SKM-1 treated with dmso at 0.1 percent for 144 hours (cell line): ENCODE measurements at regions not wholly inside any gene's neighbourhood (a gene's known extent, or its start where the extent isn't known, plus 50 kb on each side); places are given as distances from the start of the nearest gene placed in this dataset.
"Not testable (repeated sequence)": the region's sequence is repeated elsewhere in the genome, so short reads cannot be mapped to it uniquely, and the experiment has no call there.

Experiments
- DNase-seq: peaks from one replicate; lab custom pipeline; 2025; ENCODE audit not compliant: unreplicated experiment; lab: John Stamatoyannopoulos, UW

DNA sequence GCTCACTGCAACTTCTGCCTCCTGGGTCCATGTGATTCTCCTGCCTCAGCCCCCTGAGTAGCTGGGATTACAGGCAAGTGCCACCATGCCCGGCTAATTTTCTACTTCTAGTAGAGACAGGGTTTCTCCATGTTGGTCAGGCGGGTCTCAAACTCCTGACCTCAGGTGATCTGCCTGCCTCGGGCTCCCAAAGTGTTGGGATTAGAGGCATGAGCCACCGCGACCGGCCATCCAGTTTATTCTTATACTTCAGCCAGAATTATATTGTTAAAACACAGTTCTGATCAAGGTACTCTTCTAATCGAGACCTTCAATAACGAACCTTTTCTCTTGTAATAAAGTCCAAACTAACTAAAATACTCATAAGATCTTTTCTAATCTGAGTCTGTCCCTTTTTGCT, 119.6 kb upstream of the FAR2 start:
- not testable (repeated sequence) for DNase-seq

DNA sequence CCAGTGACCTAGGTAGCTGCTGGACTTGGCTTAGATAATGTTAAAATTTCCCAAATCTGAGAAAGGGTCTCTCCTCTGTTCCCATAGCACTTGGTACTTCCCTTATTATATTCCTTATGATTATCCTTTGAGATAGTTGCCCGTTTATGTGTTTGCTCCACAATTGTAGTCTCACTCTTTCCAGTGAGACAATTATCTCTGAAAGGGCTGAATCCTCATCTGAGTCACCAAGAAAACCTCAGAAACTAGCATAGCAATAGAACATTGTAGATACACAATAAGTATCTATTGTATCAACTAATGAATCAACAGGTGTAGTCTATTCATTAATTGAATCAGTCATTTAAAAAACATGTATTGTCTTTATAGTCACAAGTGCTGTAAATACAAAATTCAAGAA, 119.1 kb upstream of the FAR2 start:
- no peak for DNase-seq

DNA sequence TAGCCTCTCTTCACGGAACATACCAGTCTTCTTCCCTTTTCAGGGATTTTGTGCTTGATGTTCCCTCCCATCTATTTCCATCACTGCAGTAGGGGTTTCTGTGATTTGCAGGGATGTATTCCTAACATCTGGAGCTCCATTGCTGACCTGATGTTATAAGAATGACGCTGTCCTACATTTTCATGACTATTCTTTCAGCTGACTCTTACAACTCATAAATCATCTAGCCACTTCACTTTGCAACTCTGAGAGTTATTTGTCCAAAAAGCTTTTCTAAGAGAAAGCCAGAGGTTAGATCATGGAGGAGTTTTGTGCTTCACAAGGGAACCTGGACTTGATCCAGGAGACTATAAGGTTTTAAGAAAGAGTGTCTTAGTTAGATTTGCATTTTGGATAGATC, 116.6 kb upstream of the FAR2 start:
- DNase-seq = no peak

DNA sequence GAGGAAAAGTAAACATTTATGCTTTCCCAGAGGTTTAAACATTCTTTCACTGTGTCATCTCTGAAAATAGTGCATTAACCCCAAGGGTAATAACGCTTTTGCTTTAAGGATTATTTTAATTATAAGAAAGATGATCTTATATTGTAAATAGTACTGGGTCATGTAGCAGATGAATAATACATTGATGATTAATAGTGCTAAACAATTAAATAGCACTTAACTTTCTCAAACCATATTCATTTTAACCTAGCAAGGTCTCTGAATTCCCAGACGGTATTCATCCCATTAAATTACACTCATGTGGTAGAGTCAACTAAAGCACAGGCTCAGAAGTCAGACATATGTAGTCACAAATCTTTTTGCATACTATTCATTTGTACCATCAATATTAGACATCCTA, 115.6 kb upstream of the FAR2 start:
- no peak for DNase-seq

DNA sequence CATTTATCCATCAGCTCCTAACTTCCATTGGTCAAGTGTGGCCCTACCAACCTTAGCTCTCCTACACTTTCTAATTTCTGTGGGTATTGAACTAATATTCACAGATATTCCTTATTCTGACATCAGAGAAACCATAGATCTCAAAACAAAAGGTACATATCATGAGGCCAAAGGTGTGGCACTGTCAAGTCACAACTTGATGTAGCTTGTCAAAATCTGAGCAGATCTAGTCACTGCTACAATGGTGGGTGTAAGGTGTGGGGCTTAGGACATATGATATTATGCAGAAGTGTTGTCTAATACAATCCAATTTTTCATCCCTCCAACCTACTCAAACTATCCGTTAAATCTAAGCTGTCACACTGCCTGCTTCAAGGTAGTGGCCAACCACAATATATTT, 114.0 kb upstream of the FAR2 start:
- no peak for DNase-seq

DNA sequence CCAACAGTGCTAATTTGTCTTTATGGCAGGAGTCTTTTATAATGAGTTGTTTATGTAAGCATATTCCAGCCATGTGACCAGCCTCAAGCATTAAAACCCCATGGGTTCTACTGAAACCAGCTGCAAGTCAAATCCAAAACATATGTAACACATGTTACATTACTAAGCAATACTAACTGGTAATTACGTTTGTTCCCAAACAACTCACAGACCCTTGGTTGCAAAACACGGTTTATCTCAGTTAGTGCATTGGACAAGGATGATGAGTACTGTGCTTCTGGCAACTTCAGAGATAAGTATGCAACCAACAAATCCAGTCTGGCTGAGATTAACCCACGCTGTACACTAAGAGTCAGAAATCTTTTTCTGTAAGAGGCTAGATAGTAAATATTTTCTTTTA, 110.1 kb upstream of the FAR2 start:
- DNase-seq = no peak

DNA sequence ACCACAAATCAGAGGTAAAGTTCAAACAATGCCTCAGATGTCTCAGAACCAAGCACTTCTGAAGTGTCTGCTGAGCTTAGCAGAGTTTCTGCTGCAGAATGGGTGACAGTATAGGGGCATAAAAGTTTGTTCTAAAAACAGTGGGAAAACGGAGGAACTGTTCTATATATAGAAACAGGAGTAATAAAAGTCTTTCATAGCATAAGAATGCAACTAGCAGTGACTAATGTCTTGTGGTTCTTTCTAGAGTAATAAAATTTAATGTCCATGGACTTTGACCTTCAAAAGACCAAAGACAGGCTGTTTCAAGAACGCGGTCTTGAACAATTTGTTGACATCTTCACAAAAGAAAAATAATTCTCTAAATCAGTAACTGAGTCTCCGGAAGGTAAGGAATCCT, 107.5 kb upstream of the FAR2 start:
- no peak for DNase-seq

DNA sequence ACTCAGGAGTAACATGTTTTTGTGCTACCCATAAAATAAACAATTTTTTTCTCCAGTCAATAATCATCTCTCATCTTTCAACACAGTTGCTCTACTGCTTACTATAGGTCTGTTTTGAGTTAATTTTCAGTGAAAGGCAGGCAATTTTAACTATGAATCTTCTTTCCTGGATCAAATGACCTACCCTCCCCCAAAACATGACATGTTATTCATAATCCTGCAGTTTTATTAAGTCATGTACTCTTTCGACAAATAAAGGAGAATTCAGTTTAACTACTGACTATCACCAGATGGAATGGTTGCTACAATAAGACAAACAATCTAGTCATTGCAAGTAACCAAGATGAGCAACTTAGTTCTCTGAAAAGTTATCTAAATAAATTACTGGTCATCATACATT, 106.0 kb upstream of the FAR2 start:
- DNase-seq = no peak

DNA sequence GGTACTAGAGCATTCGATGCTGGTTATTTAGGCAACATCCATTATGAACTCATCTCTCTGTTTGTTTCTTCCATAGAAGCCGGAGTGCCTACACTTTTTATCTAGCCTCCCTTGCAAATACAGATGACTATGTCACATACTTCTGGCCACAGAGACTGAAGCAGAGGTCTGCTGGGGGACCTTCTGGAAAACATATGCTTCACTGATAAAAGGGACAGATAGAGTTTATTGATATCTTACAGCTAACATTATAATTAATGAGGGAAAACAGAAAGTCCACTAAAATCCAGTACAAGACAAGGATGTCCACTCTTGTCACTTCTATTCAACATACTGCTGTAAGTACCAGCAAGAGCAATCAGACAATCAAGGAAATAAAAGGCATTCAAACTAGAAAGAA, 104.3 kb upstream of the FAR2 start:
- no peak for DNase-seq

DNA sequence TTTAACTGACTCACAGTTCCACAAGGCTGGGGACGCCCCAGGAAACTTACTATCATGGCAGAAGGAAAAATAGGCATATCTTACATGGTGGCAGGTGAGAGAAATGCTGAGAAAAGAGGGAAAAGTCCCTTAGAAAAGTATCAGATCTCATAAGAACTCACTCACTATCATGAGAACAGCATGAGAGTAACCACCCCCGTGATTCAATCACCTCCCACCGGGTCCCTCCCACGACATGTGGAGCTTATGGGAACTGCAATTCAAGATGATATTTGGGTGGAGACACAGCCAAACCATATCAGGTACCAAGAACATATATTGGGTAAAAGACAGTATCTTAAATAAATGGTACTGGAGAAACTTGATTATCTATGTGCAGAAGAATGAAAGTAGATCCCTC, 100.3 kb upstream of the FAR2 start:
- DNase-seq = no peak

DNA sequence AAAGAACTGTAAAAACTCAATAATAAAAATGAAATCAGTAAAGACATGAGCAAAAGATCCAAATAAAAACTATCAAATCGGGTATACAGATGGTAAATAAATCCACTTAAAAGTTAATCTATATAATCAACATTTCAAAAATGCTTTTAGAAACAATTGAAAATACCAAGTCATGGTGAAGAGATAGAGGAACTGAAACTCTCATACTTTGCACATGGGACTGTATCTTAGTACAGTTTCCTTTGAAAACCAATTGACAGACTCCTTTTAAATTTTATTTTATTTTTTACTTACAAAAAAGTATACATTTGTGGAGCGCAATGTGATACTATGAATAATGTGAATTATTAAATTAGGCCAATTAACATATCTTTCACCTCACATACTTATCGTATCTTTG, 98.6 kb upstream of the FAR2 start:
- DNase-seq = no peak

DNA sequence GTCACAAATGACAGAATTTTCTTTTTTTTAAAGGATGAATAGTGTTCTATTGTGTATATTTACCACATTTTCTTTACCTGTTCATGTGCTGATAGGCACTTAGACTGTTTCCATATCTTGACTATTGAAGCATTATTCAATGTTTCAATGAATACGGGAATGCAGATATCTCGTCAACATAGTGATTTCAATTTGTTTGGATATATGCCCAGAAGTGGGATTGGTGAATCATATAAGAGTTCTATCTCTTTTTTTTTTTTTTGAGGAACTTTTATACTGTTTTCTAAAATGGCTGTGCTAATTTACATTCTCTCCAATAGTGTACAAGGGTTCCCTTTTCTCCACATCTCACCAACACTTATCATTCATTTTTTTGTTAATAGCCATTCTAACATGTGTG, 97.9 kb upstream of the FAR2 start:
- no peak for DNase-seq

DNA sequence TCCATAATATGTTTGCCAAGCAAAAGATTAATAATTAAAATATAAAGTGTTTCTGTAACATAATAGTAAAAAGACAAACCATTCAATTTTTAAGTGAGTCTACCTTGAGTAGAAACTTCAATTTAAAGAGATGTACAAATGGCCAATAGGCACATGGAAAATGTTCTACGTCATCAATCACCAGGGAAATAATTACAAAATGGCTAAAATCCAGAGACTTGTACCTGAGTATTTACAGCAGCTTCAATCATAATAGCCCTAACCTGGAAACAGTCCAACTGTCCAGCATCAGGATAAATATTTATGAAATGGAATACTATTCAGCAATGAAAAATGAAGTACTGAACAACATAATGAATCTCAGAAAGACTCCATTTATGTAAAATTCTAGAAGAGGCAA, 95.5 kb upstream of the FAR2 start:
- no peak for DNase-seq

DNA sequence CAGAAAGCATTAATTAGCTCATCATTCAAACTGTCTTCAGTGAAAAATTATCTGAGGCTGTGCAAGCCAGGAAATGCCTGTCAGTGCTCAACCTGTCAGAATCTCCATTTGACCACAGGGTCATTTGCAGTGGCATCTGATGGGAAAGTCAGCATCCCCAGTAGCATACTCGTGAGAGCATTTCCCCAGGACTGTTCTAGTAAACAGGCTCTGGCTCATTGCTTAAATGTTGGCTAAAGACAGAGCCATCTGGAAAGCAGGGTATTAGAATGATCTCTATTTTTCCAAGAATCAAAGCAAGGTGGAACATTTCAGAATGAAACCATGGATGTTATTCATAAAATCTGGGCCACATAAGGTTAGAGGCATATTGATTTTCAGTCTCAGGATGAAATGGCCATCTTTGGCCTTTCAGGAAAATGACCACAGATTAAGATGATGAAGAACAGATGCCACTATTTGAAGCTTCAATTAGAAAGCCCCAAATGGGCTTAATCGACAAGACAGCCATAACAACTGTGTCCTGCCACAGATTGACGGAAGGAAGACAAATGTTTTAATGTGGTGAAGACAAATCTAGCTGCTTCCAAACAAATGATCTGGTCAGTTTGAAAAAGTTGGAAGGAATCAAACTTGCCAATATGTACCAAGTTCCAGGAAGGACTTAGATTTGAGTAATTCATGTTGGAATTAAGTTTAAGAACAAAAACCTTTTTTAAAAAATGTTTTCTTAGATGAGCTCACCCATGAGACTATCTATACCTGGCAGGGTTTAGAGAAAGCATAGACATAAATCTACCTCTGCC, 94.0 kb upstream of the FAR2 start:
- DNase-seq = no peak

DNA sequence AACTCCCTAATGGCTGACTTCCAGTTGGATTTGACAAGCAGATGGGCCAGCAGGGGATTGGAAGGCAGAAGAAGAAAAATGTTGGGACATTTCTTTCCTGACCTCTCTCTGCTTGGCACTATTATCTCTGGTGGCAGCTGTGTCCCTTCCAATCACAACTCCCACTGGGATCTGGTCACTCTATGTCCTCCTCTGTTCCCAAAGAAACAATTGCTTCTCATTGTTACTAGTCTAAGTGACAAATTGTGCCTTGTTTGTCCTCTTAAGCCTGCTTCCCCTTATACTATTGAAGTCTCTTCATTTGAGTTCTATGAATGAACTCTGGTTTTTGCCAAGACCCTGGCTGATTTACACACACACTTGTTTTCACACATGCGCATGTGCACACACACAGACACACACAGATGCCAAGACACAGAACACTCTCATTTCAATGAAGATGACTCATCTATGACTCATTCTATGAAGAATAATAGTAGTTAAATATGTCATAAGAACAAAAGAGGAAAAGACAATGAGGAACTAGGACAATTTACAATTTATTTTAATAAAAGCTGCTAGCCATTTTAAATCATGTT, 83.0 kb upstream of the FAR2 start:
- no peak for DNase-seq

DNA sequence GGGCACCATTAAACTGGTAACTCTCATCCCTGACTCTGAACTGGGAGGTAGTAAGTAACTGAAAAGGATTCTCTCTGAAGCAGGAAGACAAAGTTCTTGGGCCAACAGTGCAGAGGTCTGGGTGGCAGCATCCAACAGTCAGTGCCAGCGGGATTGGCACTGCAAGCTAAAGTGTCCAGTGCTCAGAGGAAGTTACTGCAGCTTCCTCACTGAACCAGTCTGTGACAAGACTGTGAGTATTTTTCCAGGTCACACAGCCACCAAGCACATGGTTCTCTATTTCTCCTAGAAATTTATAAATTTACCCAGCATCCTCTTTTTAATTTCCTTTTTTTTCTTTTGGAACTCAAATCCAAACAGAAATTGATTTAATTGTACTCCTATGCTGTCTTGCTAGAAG, 81.6 kb upstream of the FAR2 start:
- no peak for DNase-seq

DNA sequence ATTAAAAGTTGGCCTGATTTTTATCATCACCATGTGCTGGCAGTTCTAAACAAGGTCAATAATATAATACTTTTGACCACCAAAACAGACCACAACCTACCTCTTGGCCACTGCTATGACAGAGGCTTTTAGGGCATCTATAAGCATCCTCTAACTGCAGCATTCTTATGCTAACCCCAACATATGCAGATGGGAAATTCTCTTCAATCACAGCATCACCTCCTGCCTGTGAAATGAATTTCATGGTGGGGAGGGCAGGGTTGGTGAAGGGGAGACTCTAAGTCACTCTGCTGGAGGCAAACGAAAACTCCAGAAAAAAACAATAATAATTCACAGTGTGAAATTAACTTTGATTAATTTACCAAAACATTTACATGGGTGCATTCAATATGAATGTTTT, 78.8 kb upstream of the FAR2 start:
- no peak for DNase-seq

DNA sequence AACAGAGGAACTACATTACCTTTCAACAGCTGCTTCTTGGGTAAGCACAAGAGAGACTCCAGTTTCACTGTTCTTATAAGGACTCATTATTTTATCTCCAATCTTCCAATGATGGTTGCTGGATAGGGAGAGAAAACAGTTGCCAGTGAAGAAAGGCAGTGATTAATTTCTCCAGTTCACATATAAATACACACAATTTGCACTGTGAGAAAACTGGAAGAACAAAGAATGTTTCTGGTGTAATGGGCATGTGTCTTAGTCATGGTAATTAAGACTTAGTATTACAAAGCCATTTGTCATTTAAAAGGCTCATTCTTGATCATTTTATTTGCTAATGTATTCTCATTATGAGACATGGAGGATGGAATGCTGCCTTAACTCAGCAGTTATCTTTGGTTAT, 78.0 kb upstream of the FAR2 start:
- no peak for DNase-seq

DNA sequence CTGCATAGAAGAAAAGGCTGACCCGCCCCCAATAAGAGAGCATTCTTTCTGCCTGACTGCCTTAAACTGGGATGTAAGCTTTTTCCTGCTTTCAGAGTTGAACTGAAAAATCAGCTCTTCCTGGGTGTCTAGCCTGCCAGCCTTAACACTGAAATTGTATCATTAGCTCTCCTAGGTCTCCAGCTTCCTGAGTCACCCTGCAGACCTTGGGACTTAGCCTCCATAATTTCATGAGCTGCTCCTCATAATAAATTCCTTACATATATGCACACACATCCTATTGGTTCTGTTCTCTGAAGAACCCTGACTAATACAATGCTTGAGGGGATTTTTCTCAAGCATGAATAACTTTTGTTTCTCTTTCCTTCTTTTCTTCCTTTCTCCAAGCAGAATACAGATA, 76.4 kb upstream of the FAR2 start:
- DNase-seq = no peak

DNA sequence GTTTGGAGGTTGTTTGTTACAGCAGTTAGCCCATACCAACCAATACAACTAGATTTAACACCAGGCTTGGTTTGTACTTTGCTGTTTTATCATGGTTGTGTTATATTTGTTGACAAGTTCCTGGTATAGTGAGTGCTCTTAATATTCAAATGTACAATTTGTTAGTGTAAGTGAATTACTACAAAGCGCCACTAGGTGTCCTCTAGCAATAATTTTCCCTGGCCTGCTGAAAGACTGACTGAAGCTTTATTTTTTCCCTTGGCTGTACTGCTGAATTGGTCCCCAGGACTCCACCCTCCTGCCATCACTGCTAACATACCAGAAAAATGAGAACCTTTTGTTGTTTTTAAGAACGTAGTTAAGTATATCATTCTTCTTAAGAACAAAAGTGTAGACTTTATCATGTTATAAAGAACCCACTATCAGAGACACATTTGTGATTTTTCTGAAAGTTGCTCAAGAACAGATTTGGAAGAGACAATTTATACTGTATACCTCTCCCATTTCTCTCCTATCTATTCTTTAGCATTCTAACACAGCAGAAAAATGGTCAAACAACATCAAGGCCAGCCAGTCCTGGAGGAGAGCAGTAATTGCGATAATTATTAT, 75.3 kb upstream of the FAR2 start:
- peak; percentile 34 for DNase-seq

DNA sequence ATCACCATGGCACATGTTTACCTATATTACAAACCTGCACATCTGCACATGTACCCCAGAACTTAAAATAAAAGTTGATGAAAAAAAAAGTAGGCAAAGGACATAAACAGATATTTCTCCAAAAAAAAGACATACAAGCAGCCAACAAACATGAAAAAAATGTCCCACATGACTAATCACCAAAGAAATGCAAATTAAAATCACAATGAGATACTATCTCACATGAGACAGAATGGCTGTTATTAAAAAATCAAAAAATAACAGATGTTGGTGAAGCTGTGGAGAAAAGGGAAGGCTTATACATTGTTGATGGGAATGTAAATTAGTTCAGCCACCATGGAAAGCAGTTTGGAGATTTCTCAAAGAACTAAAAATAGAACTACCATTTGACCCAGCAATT, 68.0 kb upstream of the FAR2 start:
- no peak for DNase-seq

DNA sequence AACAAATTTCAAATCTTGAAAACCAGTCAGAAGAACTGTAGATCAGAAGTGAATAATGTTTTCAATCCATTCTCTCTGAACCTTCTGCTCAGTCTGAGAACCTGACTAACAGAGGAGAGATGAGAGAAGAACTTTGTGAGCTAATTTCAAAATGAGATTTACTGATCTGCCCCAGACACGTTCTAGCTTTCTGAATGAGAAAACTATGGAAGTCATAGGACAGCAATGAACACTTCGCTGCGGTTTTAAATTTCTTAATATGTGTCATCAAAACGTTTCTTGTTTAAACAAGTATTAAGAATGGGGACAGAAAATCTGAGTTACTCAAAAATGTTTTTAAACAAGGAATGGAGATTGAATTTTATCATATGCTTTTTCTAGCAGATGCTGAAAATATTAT, 66.6 kb upstream of the FAR2 start:
- DNase-seq = no peak
